Fibroblast of lung (primary cell): ENCODE measurements at regions not wholly inside any gene's neighbourhood (a gene's known extent, or its start where the extent isn't known, plus 50 kb on each side); places are given as distances from the start of the nearest gene placed in this dataset.
A peak's percentile ranks its signal among the peaks of the same experiment; 100 is the strongest.

Experiments used
- EZH2 ChIP-seq: IDR thresholded peaks from 2 replicates; pipeline ENCODE4 v1.5.1; 2012; ENCODE audit warnings: low read length, control low read depth, mild to moderate bottlenecking; ENCODE audit errors: missing control alignments
- TF ChIP-seq, protein P1 (sequence below), 2 donors: IDR thresholded peaks in 1 of 2; conservative IDR thresholded peaks in 1 of 2; 1 replicate in 1 of 2; 2 replicates in 1 of 2; pipeline ENCODE4 v1.5.1; 2011 to 2012; ENCODE audit warnings: low read length in 2 of 2, control low read depth in 1 of 2, inconsistent platforms in 1 of 2, low read depth in 1 of 2, mild to moderate bottlenecking in 1 of 2

DNA sequence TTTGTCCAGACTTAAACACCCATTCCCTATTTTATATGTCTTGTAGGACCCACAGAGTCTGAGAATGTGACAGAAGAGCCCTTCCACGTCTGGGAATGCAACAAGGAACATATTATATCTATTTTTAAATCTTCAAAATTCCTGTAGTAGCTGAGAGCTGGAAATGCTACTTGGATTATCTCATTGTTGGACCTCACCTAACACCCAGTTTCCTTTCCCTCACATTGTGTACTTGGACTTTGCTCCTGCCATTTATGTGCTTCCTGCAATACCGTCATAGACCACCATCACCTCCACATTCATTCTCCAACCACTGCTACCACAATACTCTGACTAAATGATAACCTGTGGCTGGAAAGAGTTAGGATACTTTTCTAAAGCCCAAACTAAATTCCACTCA, 335.4 kb downstream of the COL12A1 start:
- no peak for TF ChIP-seq EZH2
- TF ChIP-seq, protein P1, sequence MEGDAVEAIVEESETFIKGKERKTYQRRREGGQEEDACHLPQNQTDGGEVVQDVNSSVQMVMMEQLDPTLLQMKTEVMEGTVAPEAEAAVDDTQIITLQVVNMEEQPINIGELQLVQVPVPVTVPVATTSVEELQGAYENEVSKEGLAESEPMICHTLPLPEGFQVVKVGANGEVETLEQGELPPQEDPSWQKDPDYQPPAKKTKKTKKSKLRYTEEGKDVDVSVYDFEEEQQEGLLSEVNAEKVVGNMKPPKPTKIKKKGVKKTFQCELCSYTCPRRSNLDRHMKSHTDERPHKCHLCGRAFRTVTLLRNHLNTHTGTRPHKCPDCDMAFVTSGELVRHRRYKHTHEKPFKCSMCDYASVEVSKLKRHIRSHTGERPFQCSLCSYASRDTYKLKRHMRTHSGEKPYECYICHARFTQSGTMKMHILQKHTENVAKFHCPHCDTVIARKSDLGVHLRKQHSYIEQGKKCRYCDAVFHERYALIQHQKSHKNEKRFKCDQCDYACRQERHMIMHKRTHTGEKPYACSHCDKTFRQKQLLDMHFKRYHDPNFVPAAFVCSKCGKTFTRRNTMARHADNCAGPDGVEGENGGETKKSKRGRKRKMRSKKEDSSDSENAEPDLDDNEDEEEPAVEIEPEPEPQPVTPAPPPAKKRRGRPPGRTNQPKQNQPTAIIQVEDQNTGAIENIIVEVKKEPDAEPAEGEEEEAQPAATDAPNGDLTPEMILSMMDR (conservative IDR thresholded peaks at IDR 0.05 in 1 of 2, IDR thresholded peaks at IDR 0.05 in 1 of 2; ENCODE audit: low read depth in 1 of 2, low read length in 2 of 2): peak in 1 of 2 donors; percentile 6
